HG02610 (cell line): ENCODE measurements at regions not wholly inside any gene's neighbourhood (a gene's known extent, or its start where the extent isn't known, plus 50 kb on each side); places are given as distances from the start of the nearest gene placed in this dataset.

ENCODE experiments used
- ATAC-seq: cut with Tn5 transposase; IDR thresholded peaks from one replicate; pipeline ENCODE4 v1.9.1; 2021; ENCODE audit warnings: mild to moderate bottlenecking, moderate library complexity; ENCODE audit not compliant: unreplicated experiment

DNA sequence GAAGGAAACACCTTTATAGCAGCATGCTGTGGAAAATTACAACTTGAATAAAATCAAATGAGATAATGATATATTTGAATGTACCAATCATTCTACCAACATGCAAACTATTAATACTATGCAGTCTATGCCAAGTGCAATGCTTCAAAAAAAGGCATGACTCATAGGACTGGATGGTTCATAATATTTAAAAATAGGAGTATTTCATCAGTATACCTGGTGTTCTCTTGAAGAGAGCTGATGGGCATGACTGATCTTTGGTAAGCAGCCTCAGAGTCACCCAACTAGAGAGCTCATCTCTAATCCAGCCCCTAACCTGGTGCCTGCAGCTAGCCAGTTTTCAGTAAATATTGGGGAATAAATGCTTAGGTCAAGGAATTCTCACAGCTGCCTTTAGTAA is 434.7 kb upstream of the ARRDC4 start:
- no peak for ATAC-seq

DNA sequence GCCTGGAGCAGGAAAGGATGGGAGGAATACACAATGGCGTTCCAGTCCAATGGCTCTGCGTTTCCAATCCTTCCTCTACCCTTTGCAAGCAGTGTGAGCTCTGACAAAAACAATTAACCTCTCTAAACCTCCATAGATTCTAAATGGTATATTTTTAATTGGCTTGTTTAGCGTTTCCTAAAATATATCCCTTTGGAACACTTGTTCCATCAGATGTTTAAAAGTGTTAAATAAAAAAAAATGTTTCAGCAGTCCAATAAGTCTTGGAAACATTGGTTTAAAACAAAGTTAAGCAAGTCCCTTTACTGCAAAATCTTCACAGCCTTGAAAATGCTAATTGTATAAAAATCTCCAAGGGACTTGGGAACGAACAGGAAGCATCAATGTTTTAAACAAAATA is 432.3 kb upstream of the ARRDC4 start:
- no peak for ATAC-seq

DNA sequence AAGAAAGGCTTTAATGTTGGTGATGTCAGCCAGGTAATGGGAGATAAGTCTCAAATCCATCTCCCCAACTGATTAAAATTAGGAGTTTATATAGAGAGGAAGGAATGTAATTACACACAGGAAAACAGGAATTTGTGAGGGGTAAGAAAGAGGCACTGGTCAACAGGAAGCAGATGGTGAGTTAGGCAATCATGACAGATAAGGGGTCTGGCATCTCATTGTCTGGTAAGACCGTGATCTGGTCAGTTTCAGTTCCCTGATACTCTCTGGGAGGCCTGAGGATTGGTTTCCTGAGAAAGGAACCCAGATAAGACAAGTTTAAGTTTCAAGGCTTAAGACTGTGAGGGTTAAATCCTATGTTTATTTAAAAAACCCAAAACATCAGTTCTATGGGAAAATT is 414.7 kb upstream of the ARRDC4 start:
- no peak for ATAC-seq

DNA sequence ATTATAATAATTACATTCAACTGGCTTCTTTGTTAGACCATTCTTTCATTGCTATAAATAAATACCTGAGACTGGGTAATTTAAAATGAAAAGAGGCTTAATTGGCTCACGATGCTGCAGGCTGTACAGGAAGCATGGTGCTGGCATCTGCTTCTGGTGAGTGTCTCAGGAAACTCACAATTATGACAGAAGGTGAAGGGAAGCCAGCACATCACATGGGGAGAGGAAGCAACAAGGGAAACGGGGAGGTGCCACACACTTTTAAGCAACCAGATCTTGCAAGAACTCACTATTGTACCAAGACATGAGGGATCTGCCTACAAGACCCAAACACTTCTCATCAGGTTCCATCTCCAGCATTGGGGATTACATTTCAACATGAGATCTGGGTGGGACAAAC is 413.1 kb upstream of the ARRDC4 start:
- ATAC-seq = no peak

DNA sequence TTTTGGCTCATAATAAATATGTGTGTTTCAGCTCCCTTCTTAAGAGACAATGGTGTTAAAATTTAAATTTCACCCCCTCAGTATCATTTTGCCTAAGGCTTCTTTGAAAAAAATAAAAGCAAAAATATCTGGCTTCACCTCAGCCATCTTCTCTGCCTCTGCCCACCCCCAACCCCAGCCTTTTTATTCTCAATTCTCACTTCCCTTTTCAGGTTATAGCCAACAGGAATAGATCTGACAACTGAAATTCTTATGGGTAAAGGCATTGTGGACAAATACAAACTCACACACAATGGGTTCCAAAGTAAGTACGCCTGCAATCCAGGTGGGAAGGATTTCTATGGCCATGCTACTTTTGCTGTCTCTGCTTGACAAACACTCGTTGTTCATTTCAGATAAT is 399.0 kb upstream of the ARRDC4 start:
- ATAC-seq = no peak

DNA sequence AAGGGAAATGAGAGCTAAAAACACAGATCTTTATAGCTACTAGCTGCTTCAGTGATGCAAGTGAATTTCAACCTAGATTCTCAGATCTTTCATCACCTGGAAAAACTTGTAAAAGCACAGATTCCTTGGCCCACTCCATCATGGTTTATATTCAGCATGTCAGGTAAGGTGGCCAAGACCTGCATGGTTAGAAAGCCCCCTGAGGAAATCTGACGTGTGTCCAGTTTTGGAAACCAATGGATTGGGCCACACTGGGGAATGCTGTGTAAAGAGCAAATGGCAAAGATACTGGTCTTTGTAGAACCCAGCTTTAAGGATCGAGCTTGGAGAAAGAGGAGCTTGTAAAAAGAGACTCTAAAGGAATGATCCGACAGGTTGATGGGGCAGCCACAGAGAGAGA is 397.0 kb upstream of the ARRDC4 start:
- ATAC-seq = no peak

DNA sequence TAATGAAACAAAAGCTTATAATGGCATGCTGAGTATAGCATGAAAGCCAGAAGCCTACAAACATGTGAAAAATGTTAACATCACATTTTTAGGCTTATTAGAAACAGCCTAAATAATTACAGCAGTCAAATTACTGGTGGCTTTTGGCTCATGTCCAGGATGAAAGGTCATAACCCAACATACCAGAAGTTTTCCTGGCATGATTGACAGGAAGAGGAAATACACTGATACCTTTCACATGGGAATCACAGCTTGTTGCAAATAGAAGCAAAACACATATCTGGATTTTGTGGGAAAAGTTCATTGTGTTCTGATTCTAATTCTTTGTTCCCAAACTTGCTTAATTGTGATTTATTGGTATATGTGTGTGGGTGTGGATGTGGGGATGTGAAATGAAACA is 393.5 kb upstream of the ARRDC4 start:
- no peak for ATAC-seq

DNA sequence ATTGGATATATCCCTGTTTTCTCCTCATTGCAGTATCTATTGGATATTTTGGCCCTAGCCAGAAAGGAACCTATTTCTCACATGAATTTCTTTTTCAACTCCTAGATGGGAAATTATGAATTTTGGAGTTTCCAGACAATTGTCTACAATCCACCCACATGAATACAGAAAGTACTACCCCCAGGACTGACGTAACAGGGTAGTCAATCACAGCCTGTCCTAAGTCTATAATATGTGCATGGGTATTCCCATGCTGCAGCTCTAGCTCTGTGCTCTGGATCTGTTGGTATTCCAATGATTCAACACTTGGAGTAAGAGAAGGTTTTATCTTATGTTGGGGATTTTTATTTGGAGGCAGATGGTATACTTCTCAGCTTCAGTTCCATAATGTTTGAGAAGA is 393.1 kb upstream of the ARRDC4 start:
- no peak for ATAC-seq

DNA sequence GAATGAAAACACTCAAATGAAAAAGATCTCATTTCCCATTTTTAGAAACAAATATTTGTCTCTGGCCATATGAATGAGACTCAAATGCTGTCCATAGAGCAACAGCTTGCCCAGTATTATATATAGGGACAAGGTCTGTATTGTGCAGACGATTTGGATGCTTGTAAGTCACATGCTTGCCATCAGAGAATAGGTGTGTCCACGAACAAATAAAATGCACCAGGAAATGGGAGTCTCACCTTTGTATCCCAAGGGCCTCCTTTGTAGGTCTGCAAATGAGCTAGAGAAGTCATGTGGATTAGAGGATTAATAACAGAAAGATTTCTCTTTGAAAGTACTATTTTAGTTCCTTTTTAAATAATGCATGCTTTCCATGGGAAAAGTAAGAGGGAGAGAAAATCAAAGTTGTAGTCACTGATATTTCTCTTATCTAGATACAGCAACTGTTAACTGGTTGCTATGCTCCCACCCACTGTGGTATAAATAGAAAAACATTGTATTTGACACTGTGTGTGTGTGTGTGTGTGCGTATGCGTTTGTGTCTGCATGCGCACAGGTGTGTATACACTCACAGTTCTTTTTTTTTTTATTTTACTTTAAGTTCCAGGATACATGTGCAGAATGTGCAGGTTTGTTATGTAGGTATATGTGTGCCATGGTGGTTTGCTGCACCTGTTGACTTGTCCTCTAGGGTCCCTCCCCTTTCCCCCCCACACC is 383.4 kb upstream of the ARRDC4 start:
- ATAC-seq = no peak

DNA sequence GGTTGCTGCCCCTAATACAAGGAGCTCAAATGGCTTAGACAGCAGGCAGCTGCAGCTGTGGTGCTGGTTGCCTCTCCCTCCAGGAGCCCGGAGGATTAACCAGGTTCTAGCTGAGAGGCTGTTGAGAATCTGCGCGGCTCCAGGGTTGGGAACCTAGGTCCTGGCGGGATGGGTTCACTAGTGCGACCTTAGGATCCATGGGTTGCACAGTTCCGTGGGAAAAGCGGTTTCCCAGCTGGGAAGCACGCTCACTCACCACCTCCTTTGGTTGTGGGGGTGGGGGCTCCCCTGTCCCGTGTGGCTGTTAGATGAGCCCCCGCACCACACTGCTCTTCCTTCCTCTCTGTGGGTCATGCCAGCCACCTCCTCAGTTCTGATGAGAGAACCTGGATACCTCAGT is 375.1 kb upstream of the ARRDC4 start:
- no peak for ATAC-seq

DNA sequence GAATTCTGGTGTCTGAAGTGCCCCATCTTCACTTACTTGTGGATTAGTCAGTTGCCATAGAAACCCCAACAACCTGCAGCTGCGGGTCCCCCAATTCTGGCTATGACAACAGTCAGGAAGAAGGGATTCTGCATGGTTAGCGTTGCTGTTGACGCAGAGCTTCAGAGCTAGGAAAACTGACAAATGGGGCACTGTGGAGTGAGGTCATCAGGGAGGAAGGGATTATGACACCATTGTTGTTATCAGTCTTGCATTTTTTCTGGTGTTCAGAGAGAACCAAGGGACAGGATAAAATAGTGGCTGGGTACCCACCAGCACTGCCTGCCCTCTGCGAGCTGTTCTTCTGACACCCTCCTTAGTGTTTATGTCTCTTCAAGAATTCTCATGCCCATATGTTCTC is 367.7 kb upstream of the ARRDC4 start:
- no peak for ATAC-seq

DNA sequence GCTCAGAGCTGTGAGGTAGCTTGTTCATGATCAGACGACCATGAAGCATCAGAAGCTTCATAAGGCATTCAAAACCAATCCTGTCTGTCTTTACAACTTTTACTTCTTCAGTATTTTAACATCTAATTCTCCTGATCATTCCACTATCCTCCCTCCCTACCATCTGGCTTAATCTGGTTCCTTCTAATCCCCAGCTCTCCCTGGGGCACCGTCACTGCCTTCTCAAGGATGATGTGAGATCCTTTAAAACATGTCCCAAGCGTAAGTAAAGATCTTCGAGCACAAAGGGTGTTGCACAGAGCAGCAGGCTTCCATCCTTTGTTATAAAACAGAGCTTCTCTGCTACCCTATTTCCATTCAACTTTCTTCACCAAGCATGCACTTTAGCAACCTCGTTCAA is 362.7 kb upstream of the ARRDC4 start:
- ATAC-seq = no peak

DNA sequence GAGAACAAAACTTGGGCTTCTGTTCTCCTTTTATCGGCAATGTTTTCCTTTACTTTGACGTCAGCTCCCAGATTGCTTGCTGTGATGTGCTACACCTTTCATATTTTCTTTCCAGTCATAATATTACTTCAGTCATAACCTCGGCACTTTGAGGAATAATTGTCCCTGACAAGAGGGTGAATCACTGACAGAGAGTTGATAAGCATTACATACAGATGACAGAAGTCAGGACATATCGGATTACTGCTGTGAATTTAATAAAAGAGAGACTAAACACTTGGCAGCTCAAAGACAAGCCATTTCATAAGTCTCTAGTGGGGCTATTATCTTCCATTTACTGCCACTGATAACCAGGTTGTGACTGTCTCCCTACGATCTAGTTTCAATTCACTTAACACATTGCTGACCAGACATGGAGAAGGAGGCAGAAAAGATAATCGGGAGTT is 362.1 kb upstream of the ARRDC4 start:
- no peak for ATAC-seq

DNA sequence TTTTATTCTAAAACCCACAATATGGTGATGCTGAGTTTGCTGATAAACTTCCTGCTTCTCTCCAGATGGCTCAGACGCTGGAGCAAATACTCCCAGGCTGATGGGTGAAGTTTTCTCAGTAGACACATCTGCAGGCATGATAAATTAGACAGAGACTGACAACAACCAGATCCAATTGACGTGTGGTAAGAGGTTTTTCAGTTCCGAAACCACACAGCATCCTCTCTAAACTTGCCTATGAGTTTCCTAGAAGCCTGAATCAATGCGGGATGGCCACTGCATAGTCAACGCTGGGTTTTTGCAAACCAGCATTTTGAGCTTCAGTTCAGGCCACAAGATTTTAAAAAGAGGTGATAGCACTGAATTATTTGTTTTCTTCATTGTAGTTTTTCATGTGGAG is 360.3 kb upstream of the ARRDC4 start:
- ATAC-seq = no peak

DNA sequence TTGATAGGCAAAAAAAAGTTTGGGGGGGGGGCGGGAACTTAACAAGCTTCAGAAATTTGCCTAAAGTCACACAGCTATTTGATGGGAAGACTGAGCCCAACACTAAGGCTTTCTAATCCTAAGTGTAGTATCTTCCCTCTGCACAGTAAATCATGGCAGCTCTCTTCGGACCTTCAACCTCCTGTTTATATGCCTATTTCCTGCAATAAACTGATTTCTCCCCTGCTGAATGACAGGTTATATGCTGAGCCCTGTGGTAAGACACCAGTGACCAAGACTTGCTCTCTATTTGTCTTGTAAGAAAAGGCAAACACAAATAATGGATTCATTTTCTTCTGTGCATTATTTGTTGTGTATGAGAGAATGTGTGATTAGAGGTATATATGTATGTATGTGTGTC is 355.8 kb upstream of the ARRDC4 start:
- no peak for ATAC-seq

DNA sequence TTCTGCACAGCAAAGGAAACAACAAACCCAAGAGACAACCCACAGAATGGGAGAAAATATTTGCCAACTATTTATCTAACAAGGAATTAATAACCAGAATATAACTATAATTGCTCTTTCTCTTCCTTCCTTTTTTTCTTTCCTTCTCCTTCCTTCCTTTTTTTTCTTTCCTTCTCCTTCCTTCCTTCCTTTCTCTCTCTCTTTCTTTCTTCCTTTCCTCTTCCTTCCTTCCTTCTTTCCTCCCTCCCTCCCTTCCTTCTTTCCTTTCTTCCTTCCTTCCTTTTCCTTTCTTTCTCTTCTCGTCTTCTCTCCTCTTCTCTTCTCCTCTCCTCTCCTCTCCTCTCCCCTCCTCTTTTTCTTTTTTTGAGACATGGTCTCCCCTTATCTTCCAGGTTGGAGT is 345.4 kb upstream of the ARRDC4 start:
- ATAC-seq = no peak

DNA sequence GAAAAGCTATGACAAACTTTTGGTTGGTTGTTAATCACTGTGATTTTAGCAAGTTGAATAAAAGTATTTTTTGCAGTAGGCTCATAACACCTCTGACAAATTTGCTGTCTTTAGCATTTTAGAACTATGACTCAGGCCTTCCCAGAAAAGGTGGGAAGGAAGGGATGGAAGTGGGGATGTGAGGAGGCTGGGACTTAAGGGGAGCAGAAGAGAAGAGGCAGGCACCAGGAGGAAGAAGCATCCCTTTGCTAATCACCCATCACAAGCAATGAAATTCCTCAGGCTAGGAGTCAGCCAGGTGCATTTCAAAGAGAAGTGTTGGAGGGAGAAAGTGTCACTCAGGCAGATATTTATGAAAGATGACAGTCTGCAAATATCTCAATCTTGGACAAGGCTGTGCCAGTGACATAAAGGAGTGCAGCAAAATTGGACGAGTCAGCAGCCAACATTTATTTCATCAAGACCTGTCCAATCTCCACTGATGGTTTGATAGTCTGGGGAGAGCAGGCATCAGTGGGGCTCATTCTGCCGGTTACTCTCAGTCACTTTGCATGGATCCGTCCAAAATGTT is 337.3 kb upstream of the ARRDC4 start:
- ATAC-seq = no peak

DNA sequence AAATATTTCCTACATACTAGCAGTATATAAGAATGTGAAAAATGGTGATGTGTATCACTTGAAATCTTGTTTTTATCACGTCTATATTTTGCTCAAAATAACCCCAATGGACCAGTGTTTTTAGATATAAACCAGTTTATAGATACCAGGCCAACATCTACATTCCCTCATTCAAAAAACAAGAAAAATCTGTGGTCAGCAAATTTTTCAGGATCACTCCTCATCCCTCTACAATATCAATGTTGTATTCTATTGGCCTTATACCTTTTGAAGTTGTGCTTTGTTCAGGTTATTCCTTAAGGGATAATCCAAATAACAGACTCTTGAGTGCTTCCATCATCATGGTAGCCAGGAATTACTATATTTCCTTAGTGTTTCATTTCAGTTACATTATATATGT is 332.9 kb upstream of the ARRDC4 start:
- ATAC-seq = no peak

DNA sequence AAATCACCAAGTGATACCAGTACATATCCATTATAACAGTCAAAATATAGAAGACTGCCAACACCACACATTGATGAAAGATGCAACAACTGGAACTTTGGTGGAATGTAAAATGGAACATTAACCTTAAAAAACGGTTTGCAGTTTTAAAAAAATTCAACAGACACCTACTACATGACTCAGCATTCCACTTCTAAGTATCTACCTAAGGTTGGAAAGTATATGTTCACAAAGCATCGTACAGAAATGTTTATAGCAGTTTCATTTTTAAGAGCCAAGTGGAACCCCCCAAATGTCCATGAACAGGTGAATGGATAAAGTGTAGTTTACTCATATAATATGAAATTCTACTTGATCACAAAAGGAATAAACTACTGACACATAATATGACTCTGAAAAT is 314.7 kb upstream of the ARRDC4 start:
- no peak for ATAC-seq

DNA sequence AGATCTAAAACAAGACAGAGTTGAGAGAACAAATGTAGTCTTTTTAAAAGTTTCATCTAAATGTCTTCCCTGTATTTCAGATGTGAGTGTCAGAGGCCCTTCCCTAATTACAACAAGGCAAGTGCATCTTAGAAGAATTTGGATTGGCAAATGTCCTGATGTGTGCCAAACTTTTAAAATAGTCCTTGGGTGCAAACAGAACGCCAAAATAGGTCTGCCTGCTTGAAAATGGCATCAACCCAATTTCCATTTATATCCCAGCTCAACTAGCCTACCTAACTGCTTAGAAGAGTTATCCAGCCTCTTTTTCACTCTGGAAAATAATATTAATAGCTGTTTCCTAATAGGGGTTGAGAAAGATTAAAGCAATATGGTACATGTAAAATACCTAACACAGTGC is 311.8 kb upstream of the ARRDC4 start:
- ATAC-seq = no peak

DNA sequence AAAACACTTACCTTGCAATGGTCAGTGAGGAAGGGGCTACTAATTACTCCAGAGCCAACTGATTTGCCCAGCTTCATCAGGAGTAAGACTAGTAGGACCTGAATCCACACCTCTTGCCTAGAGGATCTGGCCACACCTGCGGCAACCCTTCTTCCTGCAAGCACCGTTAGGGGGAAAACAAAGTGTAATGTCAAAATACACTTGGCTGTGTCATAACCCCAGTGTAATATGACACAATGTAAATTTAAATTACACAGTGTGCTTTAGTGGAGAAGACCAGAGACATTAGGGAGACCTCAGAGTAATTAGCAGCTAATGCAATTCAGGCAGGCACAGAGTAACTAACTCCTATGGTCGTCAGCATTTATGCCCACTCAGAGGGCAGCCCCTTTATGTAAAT is 308.5 kb upstream of the ARRDC4 start:
- no peak for ATAC-seq

DNA sequence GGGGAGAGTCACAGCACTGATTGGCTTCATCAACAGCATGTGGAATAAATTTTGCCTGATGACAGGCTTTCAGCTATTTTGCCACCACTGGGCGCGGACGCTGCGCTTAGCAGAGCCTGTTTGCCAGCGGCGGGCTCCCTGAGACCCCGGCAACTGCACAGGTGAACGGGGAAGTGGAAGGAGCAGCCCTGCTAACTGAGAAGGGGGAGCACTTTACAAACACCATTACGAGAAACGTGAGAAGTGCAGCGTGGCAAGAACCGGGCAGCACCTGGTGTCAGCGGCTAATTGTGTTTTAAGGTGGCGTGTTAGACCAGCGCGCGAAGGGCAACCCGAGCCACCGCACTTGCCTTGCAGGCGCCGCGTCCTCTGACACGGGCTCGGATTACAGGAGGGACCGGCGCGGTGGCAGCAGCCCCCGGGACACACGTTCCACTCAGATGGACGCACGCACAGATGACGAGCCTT is 307.8 kb upstream of the ARRDC4 start:
- no peak for ATAC-seq

DNA sequence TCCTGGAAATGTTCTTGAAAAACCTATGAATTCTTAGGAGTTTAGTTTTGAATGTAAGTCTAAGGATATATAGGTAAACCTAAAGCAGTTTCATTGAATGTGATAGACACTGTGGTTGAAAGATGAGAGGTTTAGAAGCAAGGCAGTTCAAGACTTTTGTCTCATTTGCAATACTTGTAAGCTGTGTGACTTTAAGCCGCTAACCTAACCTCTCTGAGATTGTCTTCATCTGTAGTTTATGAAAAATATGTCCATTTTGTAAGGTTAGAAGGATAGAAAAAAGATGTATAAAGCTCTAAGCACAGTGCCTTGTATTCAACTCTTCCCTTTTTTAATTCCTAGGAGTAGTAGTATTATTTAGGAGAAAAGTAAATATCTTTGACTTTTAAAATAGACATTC is 306.6 kb upstream of the ARRDC4 start:
- ATAC-seq = no peak
